ENCODE measurements at regions not wholly inside any gene's neighbourhood (a gene's known extent, or its start where the extent isn't known, plus 50 kb on each side); places are given as distances from the start of the nearest gene placed in this dataset.

GRCh38 chr1:233516732-233517131, 97.2 kb upstream of the KCNK1 start:
- TF ChIP-seq POLR2A (IDR thresholded peaks at IDR 0.05) = no peak
- TF ChIP-seq EP300 (IDR thresholded peaks at IDR 0.05) = no peak
- TF ChIP-seq POLR2AphosphoS5 (IDR thresholded peaks at IDR 0.05) = no peak
- TF ChIP-seq, protein P1, sequence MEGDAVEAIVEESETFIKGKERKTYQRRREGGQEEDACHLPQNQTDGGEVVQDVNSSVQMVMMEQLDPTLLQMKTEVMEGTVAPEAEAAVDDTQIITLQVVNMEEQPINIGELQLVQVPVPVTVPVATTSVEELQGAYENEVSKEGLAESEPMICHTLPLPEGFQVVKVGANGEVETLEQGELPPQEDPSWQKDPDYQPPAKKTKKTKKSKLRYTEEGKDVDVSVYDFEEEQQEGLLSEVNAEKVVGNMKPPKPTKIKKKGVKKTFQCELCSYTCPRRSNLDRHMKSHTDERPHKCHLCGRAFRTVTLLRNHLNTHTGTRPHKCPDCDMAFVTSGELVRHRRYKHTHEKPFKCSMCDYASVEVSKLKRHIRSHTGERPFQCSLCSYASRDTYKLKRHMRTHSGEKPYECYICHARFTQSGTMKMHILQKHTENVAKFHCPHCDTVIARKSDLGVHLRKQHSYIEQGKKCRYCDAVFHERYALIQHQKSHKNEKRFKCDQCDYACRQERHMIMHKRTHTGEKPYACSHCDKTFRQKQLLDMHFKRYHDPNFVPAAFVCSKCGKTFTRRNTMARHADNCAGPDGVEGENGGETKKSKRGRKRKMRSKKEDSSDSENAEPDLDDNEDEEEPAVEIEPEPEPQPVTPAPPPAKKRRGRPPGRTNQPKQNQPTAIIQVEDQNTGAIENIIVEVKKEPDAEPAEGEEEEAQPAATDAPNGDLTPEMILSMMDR (IDR thresholded peaks at IDR 0.05) = no peak

DNA sequence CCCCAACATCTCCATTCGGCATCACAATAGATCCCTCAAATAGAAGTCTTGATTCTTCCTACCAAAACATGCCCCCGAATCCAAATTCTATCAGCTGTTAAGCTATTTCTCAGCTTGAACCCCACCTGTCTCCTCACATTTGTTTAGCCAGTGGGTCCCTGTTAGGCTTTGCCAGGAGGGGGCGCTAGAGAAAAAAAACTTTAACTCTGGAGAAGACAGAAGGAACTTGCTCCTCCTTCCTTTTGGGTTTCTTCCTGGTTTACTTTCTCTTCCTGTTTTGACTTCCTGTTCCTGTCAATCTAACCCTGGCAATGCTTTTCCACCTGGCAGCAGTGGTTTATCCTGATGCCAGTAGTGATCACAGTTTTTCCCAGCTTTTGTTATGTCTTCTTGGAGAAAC, 95.6 kb upstream of the KCNK1 start:
- 48 to 68% methylated on average over 3 of the region's 3 CpGs for WGBS, 2 donors (ENCODE audit: low coverage in 1 of 2)
- Histone ChIP-seq H3K27me3 (no peaks in the 10 kb centered on the region), H3K4me3 (no peak overlapping the region), H3K4me1 (no peaks in the 10 kb centered on the region), H3K27ac (no peak overlapping the region), H3K36me3 (no peaks in the 10 kb centered on the region), H3K9me3 (no peaks in the 10 kb centered on the region)
- ATAC-seq = no peak
- no peak for TF ChIP-seq POLR2A (IDR thresholded peaks at IDR 0.05)
- no peak for TF ChIP-seq POLR2AphosphoS5 (IDR thresholded peaks at IDR 0.05)
- TF ChIP-seq, protein P1 (IDR thresholded peaks at IDR 0.05) = peak in 2 of 4 experiments; percentile 19 to 32
- TF ChIP-seq EP300 (IDR thresholded peaks at IDR 0.05) = no peak

More at GRCh38 chr1:233516732-233517131, 97.2 kb upstream of the KCNK1 start:
- WGBS, 2 donors (ENCODE audit: low coverage in 1 of 2) = 40 to 88% methylated on average over 2 to 3 of the region's 9 CpGs
- H3K36me3 ChIP-seq = no peaks in the 10 kb centered on the region
- no peak for ATAC-seq
- H3K4me3 ChIP-seq = no peak overlapping the region
- H3K4me1 ChIP-seq = no peaks in the 10 kb centered on the region
- H3K9me3 ChIP-seq = no peaks in the 10 kb centered on the region
- H3K27ac ChIP-seq = no peak overlapping the region
- H3K27me3 ChIP-seq = no peaks in the 10 kb centered on the region

DNA sequence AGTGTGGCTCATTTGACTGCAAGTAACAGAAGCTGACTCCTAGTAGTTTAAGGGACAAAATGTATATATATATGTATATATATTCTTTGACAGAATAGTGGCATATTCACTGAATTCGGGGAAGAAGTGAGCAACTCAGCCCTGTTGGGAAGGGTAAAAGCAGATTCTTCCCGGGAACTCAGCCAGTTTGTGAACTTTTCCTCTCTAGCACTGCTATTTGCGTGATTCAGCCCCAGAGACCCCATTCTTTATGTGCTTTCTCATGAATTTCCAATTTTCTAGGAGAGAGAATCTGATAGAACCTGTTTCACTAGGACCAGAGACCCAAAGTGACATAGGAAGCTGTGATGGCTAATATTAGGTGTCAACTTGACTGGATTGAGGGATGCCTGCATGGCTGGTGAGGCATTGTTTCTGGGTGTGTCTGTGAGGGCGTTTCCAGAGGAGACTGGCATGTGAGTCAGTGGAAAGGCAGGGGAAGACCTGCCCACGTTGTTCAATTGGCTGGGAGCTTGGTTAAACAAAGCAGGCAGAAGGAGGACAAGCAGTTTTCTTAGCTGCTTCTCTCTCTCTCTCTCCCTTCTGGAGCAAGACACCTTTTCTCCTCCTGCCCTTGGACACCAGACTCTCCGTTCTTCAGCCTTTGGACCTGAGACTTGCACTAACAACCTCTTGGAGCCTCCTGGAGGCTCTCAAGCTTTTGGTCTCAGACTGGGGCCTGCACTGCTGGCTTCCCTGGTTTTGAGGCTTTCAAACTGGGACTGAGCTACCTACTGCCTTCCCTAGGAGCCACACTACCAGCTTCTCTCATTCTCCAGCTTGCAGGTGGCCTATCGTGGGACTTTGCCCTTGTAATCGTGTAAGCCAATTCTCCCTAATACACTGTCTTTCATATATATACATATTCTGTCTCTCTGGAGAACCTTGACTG, 93.4 kb upstream of the KCNK1 start:
- Histone ChIP-seq H3K36me3 (no peaks in the 10 kb centered on the region), H3K27me3 (no peaks in the 10 kb centered on the region), H3K27ac (no peak overlapping the region), H3K4me1 (no peaks in the 10 kb centered on the region), H3K9me3 (no peaks in the 10 kb centered on the region), H3K4me3 (no peak overlapping the region)
- TF ChIP-seq POLR2AphosphoS5 (IDR thresholded peaks at IDR 0.05) = no peak
- TF ChIP-seq EP300 (IDR thresholded peaks at IDR 0.05) = no peak
- TF ChIP-seq, protein P1 (IDR thresholded peaks at IDR 0.05) = no peak
- no peak for TF ChIP-seq POLR2A (IDR thresholded peaks at IDR 0.05)
- WGBS, 2 donors (ENCODE audit: low coverage in 1 of 2) = 54 to 66% methylated on average over 4 to 7 of the region's 8 CpGs
- ATAC-seq = no peak

DNA sequence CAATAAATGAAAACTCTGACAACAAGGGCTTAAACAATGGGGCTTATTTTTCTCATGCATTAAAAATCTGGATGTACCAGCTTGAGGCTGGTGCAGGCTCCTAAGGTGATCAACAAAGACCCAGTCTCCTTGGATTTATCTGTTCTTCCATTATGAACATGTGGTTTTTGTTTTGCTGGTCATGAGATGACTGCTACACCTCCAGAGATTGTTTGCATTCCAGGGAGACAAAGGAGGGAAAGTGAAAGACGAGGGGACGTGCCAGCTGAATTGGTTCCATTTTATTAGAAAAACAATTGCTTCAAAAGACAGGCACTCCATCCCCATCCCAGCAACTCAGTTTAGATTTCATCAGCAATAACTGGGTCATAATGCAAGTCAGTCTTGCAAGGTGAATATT, 90.9 kb upstream of the KCNK1 start:
- Histone ChIP-seq H3K9me3 (no peaks in the 10 kb centered on the region), H3K4me1 (no peaks in the 10 kb centered on the region), H3K4me3 (no peak overlapping the region), H3K27ac (no peak overlapping the region), H3K36me3 (no peaks in the 10 kb centered on the region), H3K27me3 (no peaks in the 10 kb centered on the region)
- TF ChIP-seq, protein P1 (IDR thresholded peaks at IDR 0.05) = no peak
- TF ChIP-seq POLR2A (IDR thresholded peaks at IDR 0.05) (no peak), EP300 (IDR thresholded peaks at IDR 0.05) (no peak), POLR2AphosphoS5 (IDR thresholded peaks at IDR 0.05) (no peak)
- ATAC-seq = no peak
- WGBS, 2 donors (ENCODE audit: low coverage in 1 of 2) = 17 to 41% methylated on average over 2 of the region's 2 CpGs

DNA sequence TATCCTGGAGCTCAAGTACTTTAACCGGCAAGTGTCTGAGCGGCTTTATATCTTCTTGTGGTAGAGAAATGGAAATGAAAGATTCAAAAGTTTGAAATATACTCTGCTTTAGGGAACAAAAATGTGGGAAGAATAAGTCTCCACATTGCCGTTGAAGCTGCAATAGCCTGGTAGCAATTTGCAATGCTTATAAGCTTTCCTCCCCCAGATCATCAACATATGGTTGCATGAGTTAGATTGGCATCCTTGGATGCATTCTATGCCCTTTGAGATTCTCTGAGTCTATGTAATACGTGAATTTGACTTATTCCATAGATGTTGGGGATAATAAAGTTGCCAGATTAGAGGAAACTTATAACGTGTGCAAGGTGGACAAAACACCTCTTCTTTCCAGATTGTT, 86.1 kb upstream of the KCNK1 start:
- Histone ChIP-seq H3K27ac (no peak overlapping the region), H3K36me3 (no peaks in the 10 kb centered on the region), H3K9me3 (peaks cover 0 to 5% (median 0%) of the 10 kb centered on the region in 3 donors), H3K4me3 (no peak overlapping the region), H3K4me1 (no peaks in the 10 kb centered on the region), H3K27me3 (no peaks in the 10 kb centered on the region)
- TF ChIP-seq, protein P1 (IDR thresholded peaks at IDR 0.05) = no peak
- no peak for TF ChIP-seq POLR2AphosphoS5 (IDR thresholded peaks at IDR 0.05)
- TF ChIP-seq POLR2A (IDR thresholded peaks at IDR 0.05) = no peak
- TF ChIP-seq EP300 (IDR thresholded peaks at IDR 0.05) = no peak
- 72 to 74% methylated on average over 5 of the region's 5 CpGs for WGBS, 2 donors (ENCODE audit: low coverage in 1 of 2)
- no peak for ATAC-seq
